ENCODE measurements at regions not wholly inside any gene's neighbourhood (a gene's known extent, or its start where the extent isn't known, plus 50 kb on each side); places are given as distances from the start of the nearest gene placed in this dataset.

GRCh38 chr1:185406006-185406690 is 89.1 kb upstream of the IVNS1ABP start:
- TF ChIP-seq EHF (CRISPR knock-in tag; IDR thresholded peaks at IDR 0.05) (no peak), PBX3 (IDR thresholded peaks at IDR 0.05) (no peak), CTCF (IDR thresholded peaks at IDR 0.05) (no peak), MYC (IDR thresholded peaks at IDR 0.05; ENCODE audit: borderline replicate concordance, low read length) (no peak), ESRRA (IDR thresholded peaks at IDR 0.05; ENCODE audit: borderline replicate concordance, low read length) (no peak), MAFK (IDR thresholded peaks at IDR 0.05; ENCODE audit: partially characterized antibody) (no peak), RAD21 (conservative IDR thresholded peaks at IDR 0.05 in 1 of 2, IDR thresholded peaks at IDR 0.05 in 1 of 2) (no peak), FOSL2 (IDR thresholded peaks at IDR 0.05) (no peak), FOSL2 (CRISPR knock-in tag; IDR thresholded peaks at IDR 0.05) (no peak), CHD2 (IDR thresholded peaks at IDR 0.05; ENCODE audit: low read length, partially characterized antibody) (no peak), POLR2A (IDR thresholded peaks at IDR 0.05; ENCODE audit: low read length) (no peak)
